K562 (cell line): ENCODE measurements at regions not wholly inside any gene's neighbourhood (a gene's known extent, or its start where the extent isn't known, plus 50 kb on each side); places are given as distances from the start of the nearest gene placed in this dataset.
A peak's percentile ranks its signal among the peaks of the same experiment; 100 is the strongest.

ENCODE experiments used
- ATAC-seq: fragments of 200-7000 bp; cut with Tn5 transposase; 3 replicates; pipeline ENCODE4 v1.9.1; 2020; ENCODE audit warnings: moderate library complexity
- BruUV-seq: library from RNA; stranded (reverse); fragments of 400-500 nt; replicated peaks from 2 replicates; lab custom pipeline; 2021; lab: Mats Ljungman, UMichigan
- CTCF ChIA-PET: fragments of 300-600 bp; formaldehyde crosslinking; extraction: SDS; loops from one replicate; lab custom pipeline; 2021; ENCODE audit warnings: low intra/inter-chr PET ratio; lab: Yijun Ruan, JAX
- POLR2A ChIA-PET: fragments of 300-600, 350-650 bp; sonication (Branson Sonifier 250); formaldehyde crosslinking; extraction: SDS; loops from one replicate; lab custom pipeline; 2021; ENCODE audit warnings: antibody characterized with exemption, inconsistent platforms; lab: Yijun Ruan, JAX
- DNase-seq, 4 experiments: peaks; one replicate each; pipeline versions ENCODE4 v3.0.0 to v3.0.0-alpha.2; 2011 to 2018; ENCODE audit warnings: low spot score in 3 of 4, mixed read lengths in 3 of 4; ENCODE audit errors: extremely low read depth in 1 of 4
- FAIRE-seq: peaks from 2 replicates; lab custom pipeline; 2011; peaks lifted over from hg19 to GRCh38; lab: Jason Lieb, UNC
- H2AFZ ChIP-seq: 2 replicates; pipeline ENCODE4 v1.6.0; 2011; ENCODE audit warnings: low read depth, low read length, control low read depth, inconsistent platforms
- H3K27ac ChIP-seq: fragments of 200-600 bp; 3 replicates; pipeline ENCODE4 v1.8.0; 2011; ENCODE audit warnings: low read depth, mild to moderate bottlenecking, control low read depth, inconsistent platforms, low read length, moderate library complexity, mixed read lengths; ENCODE audit errors: extremely low read depth
- H3K27me3 ChIP-seq, 2 experiments: fragments of 300-600 bp in 1 of 2; 2 replicates in 1 of 2; 3 replicates in 1 of 2; pipeline versions ENCODE4 v1.6.0 to v1.8.0; 2011; ENCODE audit warnings: inconsistent platforms in 2 of 2, low read length in 2 of 2, mild to moderate bottlenecking in 1 of 2, mixed read lengths in 1 of 2, moderate library complexity in 1 of 2; ENCODE audit not compliant: control insufficient read depth in 2 of 2, insufficient read depth in 2 of 2
- H3K36me3 ChIP-seq: fragments of 300-600 bp; 3 replicates; pipeline ENCODE4 v1.8.0; 2011; ENCODE audit warnings: mild to moderate bottlenecking, low read length, inconsistent platforms; ENCODE audit not compliant: control insufficient read depth, insufficient read depth
- H3K4me1 ChIP-seq, 2 experiments: fragments of 200-600 bp in 1 of 2; replicated peaks in 1 of 2; 2 replicates in 1 of 2; 3 replicates in 1 of 2; pipeline versions ENCODE4 v1.5.1 to v1.8.0; 2011; ENCODE audit warnings: inconsistent platforms in 2 of 2, low read length in 2 of 2, mild to moderate bottlenecking in 1 of 2, mixed read lengths in 1 of 2, moderate library complexity in 1 of 2; ENCODE audit not compliant: control insufficient read depth in 2 of 2, insufficient read depth in 2 of 2
- H3K4me2 ChIP-seq: 2 replicates; pipeline ENCODE4 v1.6.1; 2011; ENCODE audit warnings: low read length, control low read depth, inconsistent platforms, mixed read lengths; ENCODE audit not compliant: insufficient read depth
- H3K4me3 ChIP-seq: fragments of 200-600 bp; sonication (generic), shearing (Covaris generic); 2 replicates; pipeline ENCODE4 v1.5.1; 2016; ENCODE audit warnings: control low read depth, inconsistent platforms
- H3K79me2 ChIP-seq: fragments of 200-600 bp; 3 replicates; pipeline ENCODE4 v1.8.0; 2011; ENCODE audit warnings: low read length, inconsistent platforms; ENCODE audit not compliant: control insufficient read depth, insufficient read depth
- H3K9ac ChIP-seq, 2 experiments: 2 replicates each; pipeline versions ENCODE4 v1.6.0 to v1.6.1; 2011; ENCODE audit warnings: low read depth in 2 of 2, low read length in 2 of 2, control low read depth in 1 of 2, inconsistent platforms in 1 of 2, mild to moderate bottlenecking in 1 of 2, mixed read lengths in 1 of 2; ENCODE audit not compliant: insufficient read depth in 1 of 2
- H3K9me1 ChIP-seq: one replicate; pipeline ENCODE4 v1.6.0; 2011; ENCODE audit warnings: inconsistent platforms, mild to moderate bottlenecking, low read length, moderate library complexity; ENCODE audit not compliant: control insufficient read depth, insufficient read depth
- H3K9me3 ChIP-seq: replicated peaks from 2 replicates; pipeline ENCODE4 v1.5.1; 2011; ENCODE audit warnings: low read depth, low read length, inconsistent platforms; ENCODE audit not compliant: control insufficient read depth, insufficient read depth
- H4K20me1 ChIP-seq: replicated peaks from 2 replicates; pipeline ENCODE4 v1.6.1; 2011; ENCODE audit warnings: low read length, inconsistent platforms, mixed read lengths; ENCODE audit not compliant: control insufficient read depth, insufficient read depth
- SIRT6 ChIP-seq: IDR thresholded peaks from one replicate; pipeline ENCODE4 v1.6.1; 2012; ENCODE audit warnings: low read depth, mild to moderate bottlenecking, control low read depth, inconsistent platforms, low read length, moderate library complexity
- SPI1 ChIP-seq: IDR thresholded peaks from 2 replicates; pipeline ENCODE4 v1.6.1; 2011; ENCODE audit warnings: low read depth, low read length, control low read depth, borderline replicate concordance
- TRIM28 ChIP-seq: fragments of 450-650 bp; IDR thresholded peaks from 2 replicates; pipeline ENCODE4 v1.6.1; 2017
- WGBS: fragments of 100-300 bp; shearing (Covaris generic); methylation state at CpG from one replicate; pipeline ENCODE4 v1.1.6; 2016; ENCODE audit warnings: low coverage, mixed read lengths; ENCODE audit not compliant: insufficient coverage; ENCODE audit errors: missing lambda C conversion rate; 5-methylcytosine and 5-hydroxymethylcytosine counted together
- in situ Hi-C: fragments of 300-500 bp; cut with MboI; formaldehyde crosslinking; loops from 4 replicates; pipeline ENCODE4 v1.15.0; 2018; ENCODE audit warnings: inconsistent platforms, mixed read lengths
- intact Hi-C: fragments of 100-400 bp; cut with micrococcal nuclease; formaldehyde crosslinking; loops from 2 replicates; pipeline ENCODE4 v1.14.2; 2022
- TF ChIP-seq, protein P1 (sequence below): sonication (generic); formaldehyde crosslinking; IDR thresholded peaks from 2 replicates; pipeline ENCODE4 v1.8.1; 2023; ENCODE audit warnings: mild to moderate bottlenecking, missing genetic modification reagents, moderate library complexity

DNA sequence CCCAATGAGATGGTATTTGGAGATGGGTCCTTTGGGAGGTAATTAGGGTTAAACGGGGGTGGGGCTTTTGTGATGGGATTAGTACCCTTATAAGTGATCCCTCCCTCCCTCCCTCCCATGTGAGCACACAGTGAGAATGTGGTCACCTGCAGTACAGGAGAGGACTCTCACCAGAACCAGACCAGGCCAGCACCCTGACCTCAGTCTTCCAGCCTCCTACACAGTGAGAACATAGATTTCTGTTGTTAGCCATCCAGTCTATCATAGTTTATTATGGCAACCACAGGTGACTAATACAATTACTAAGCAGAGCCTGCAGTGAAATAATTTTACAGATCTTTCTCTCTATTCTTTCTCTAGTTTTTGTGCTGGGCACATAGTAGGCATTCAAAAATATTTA lies 137.7 kb upstream of the PKDCC start:
- Histone ChIP-seq H3K9me3 (no peaks in the 10 kb centered on the region), H3K9ac (no peak overlapping the region), H3K27ac (no peak overlapping the region), H2AFZ (no peak overlapping the region), H3K79me2 (no peaks in the 10 kb centered on the region), H3K9me1 (no peaks in the 10 kb centered on the region), H3K4me1 (peaks cover 0 to 15% of the 10 kb centered on the region in 2 experiments; a peak in 3 of 5 replicates), H3K36me3 (no peaks in the 10 kb centered on the region), H3K4me2 (no peak overlapping the region), H3K27me3 (no peaks in the 10 kb centered on the region; a peak in 2 of 5 replicates), H4K20me1 (no peaks in the 10 kb centered on the region; the same call in 1 of the 2 replicates), H3K4me3 (no peak overlapping the region)
- DNase-seq (no peak), FAIRE-seq (no peak), ATAC-seq (no peak)
- TF ChIP-seq, protein P1, sequence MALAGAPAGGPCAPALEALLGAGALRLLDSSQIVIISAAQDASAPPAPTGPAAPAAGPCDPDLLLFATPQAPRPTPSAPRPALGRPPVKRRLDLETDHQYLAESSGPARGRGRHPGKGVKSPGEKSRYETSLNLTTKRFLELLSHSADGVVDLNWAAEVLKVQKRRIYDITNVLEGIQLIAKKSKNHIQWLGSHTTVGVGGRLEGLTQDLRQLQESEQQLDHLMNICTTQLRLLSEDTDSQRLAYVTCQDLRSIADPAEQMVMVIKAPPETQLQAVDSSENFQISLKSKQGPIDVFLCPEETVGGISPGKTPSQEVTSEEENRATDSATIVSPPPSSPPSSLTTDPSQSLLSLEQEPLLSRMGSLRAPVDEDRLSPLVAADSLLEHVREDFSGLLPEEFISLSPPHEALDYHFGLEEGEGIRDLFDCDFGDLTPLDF (CRISPR knock-in tag), result no peak
- TF ChIP-seq TRIM28, result no peak
- no TSS peak for BruUV-seq
- intact Hi-C loops (no loop called here), in situ Hi-C loops (no loop called here)
- ChIA-PET CTCF (no interaction called here), POLR2A (no interaction called here)
- no CpG with 5 or more reads among the region's 1 CpG for WGBS

DNA sequence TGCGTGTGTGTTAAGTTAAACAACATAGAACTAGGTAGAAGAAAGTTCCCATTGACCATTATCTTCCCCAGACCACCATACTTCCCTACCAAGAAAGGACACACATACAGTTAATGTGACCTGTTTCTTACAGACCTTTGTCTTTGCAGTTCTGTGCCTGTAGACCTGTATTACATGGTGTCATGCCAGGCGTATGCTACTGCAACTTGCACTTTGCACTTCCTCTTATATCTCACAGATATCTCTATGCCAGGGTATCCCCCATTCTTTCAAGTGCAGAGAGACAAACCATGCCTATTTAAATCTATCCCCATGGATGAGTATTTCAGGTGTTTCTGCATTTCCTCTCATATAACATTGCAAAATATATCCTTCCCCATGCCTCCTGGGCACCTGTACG lies 136.8 kb upstream of the PKDCC start:
- in situ Hi-C loops, result no loop called here
- H3K4me2 ChIP-seq, result no peak overlapping the region
- FAIRE-seq (no peak), ATAC-seq (no peak), DNase-seq (no peak)
- H3K9me3 ChIP-seq, result no peaks in the 10 kb centered on the region
- no peaks in the 10 kb centered on the region for H3K9me1 ChIP-seq
- H2AFZ ChIP-seq, result no peak overlapping the region
- no TSS peak for BruUV-seq
- intact Hi-C loops, result no loop called here
- WGBS, result 2% methylated on average over 3 of the region's 3 CpGs
- no peaks in the 10 kb centered on the region; a peak in 2 of 5 replicates for H3K27me3 ChIP-seq
- TF ChIP-seq SIRT6 (no peak), SPI1 (peak; percentile 10; the same call in 1 of the 2 replicates)
- H3K36me3 ChIP-seq, result no peaks in the 10 kb centered on the region
- H3K4me1 ChIP-seq, result peaks cover 0 to 15% of the 10 kb centered on the region in 2 experiments; a peak in 3 of 5 replicates
- no peaks in the 10 kb centered on the region; the same call in 1 of the 2 replicates for H4K20me1 ChIP-seq
- no peak overlapping the region for H3K27ac ChIP-seq
- POLR2A ChIA-PET, result no interaction called here
- H3K79me2 ChIP-seq, result no peaks in the 10 kb centered on the region
- CTCF ChIA-PET, result no interaction called here
- H3K9ac ChIP-seq, result no peak overlapping the region
- H3K4me3 ChIP-seq, result no peak overlapping the region
